PC-3 (cell line): ENCODE measurements at regions not wholly inside any gene's neighbourhood (a gene's known extent, or its start where the extent isn't known, plus 50 kb on each side); places are given as distances from the start of the nearest gene placed in this dataset.

Source experiments
- EZH2 ChIP-seq: fragments of 300-600 bp; sonication (generic); IDR thresholded peaks from one replicate; pipeline ENCODE4 v1.6.1; 2017; ENCODE audit warnings: antibody characterized with exemption, mild to moderate bottlenecking, low read length; ENCODE audit not compliant: unreplicated experiment
- EZH2phosphoT487 ChIP-seq: fragments of 300-600 bp; sonication (generic); IDR thresholded peaks from 2 replicates; pipeline ENCODE4 v1.6.1; 2018; ENCODE audit warnings: mild to moderate bottlenecking, antibody characterized with exemption, low read length, borderline replicate concordance
- TF ChIP-seq, protein P1 (sequence below): fragments of 300-600 bp; sonication (generic); conservative IDR thresholded peaks from 2 replicates; pipeline ENCODE4 v1.5.1; 2017; ENCODE audit warnings: antibody characterized with exemption, low read depth, mild to moderate bottlenecking, low read length

DNA sequence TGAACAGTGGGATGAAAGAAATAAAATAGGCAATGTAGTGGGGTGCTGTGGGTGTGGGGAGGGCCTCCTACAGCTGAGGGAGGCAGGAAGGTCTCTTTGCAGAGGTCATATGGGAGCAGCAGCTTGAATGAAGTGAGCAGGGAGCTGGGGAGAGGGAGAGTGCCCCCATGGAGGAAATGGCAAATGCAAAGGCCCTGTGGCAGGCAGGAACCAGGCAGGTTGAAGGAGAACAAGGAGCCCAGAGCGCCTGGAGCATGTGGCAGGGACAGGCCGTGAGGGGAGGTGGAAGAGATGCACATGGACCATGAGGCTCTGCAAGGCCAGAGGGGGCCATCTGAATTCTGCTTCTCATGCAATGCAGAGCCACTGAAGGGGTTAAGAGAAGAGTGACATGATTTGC, 191.8 kb downstream of the URI1 start:
- TF ChIP-seq, protein P1, sequence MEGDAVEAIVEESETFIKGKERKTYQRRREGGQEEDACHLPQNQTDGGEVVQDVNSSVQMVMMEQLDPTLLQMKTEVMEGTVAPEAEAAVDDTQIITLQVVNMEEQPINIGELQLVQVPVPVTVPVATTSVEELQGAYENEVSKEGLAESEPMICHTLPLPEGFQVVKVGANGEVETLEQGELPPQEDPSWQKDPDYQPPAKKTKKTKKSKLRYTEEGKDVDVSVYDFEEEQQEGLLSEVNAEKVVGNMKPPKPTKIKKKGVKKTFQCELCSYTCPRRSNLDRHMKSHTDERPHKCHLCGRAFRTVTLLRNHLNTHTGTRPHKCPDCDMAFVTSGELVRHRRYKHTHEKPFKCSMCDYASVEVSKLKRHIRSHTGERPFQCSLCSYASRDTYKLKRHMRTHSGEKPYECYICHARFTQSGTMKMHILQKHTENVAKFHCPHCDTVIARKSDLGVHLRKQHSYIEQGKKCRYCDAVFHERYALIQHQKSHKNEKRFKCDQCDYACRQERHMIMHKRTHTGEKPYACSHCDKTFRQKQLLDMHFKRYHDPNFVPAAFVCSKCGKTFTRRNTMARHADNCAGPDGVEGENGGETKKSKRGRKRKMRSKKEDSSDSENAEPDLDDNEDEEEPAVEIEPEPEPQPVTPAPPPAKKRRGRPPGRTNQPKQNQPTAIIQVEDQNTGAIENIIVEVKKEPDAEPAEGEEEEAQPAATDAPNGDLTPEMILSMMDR: no peak
- TF ChIP-seq EZH2 (no peak), EZH2phosphoT487 (no peak)
